ENCODE measurements at regions not wholly inside any gene's neighbourhood (a gene's known extent, or its start where the extent isn't known, plus 50 kb on each side); places are given as distances from the start of the nearest gene placed in this dataset.

- Histone ChIP-seq H3K79me2 (ENCODE audit: insufficient read depth, low read length) (no peaks in the 10 kb centered on the region), H2AFZ (ENCODE audit: low read depth, low read length, severe bottlenecking) (no peak overlapping the region), H3K9me3 (ENCODE audit: insufficient read depth, low read length) (peaks cover 8% of the 10 kb centered on the region; the same call in 1 of the 2 replicates), H3K9ac (ENCODE audit: low read length) (no peak overlapping the region), H3K27ac (ENCODE audit: low read depth, low read length) (no peak overlapping the region), H4K20me1 (ENCODE audit: low read depth, low read length) (no peaks in the 10 kb centered on the region), H3K4me3 (ENCODE audit: insufficient read depth, low read length, poor library complexity, severe bottlenecking) (no peak overlapping the region), H3F3A (ENCODE audit: insufficient read depth) (no peaks in the 10 kb centered on the region), H3K36me3 (ENCODE audit: low read length) (no peaks in the 10 kb centered on the region), H3K9me2 (replicated peaks; ENCODE audit: insufficient read depth, low read length) (0 out of 2 replicates have a peak, but pooled peaks cover 4% of the 10 kb centered on the region), H3K4me2 (ENCODE audit: low read depth, low read length, poor library complexity, severe bottlenecking) (no peak overlapping the region), H3K27me3 (ENCODE audit: low read length) (no peaks in the 10 kb centered on the region)
- TF ChIP-seq CTCF (IDR thresholded peaks at IDR 0.05; ENCODE audit: insufficient read depth, low read length, poor library complexity, severe bottlenecking) = no peak
- TF ChIP-seq EZH2phosphoT487 (conservative IDR thresholded peaks at IDR 0.05; ENCODE audit: low read length) = no peak
Observed at GRCh38 chr3:70712449-70713082, 400.1 kb upstream of the MDFIC2 start.

GRCh38 chr3:70703305-70704102 lies 391.1 kb upstream of the MDFIC2 start:
- H3K27ac ChIP-seq (ENCODE audit: low read depth, low read length) = no peak overlapping the region
- no peaks in the 10 kb centered on the region for H3K79me2 ChIP-seq (ENCODE audit: insufficient read depth, low read length)
- H3K4me2 ChIP-seq (ENCODE audit: low read depth, low read length, poor library complexity, severe bottlenecking) = no peak overlapping the region
- no peak overlapping the region for H3K9ac ChIP-seq (ENCODE audit: low read length)
- no peaks in the 10 kb centered on the region for H3K9me3 ChIP-seq (ENCODE audit: insufficient read depth, low read length)
- TF ChIP-seq EZH2phosphoT487 (conservative IDR thresholded peaks at IDR 0.05; ENCODE audit: low read length) = no peak
- no peak for TF ChIP-seq CTCF (IDR thresholded peaks at IDR 0.05; ENCODE audit: insufficient read depth, low read length, poor library complexity, severe bottlenecking)
- H3K27me3 ChIP-seq (ENCODE audit: low read length) = no peaks in the 10 kb centered on the region
- H3K4me3 ChIP-seq (ENCODE audit: insufficient read depth, low read length, poor library complexity, severe bottlenecking) = no peak overlapping the region
- H2AFZ ChIP-seq (ENCODE audit: low read depth, low read length, severe bottlenecking) = no peak overlapping the region
- no peaks in the 10 kb centered on the region for H3F3A ChIP-seq (ENCODE audit: insufficient read depth)
- no peaks in the 10 kb centered on the region for H4K20me1 ChIP-seq (ENCODE audit: low read depth, low read length)
- H3K36me3 ChIP-seq (ENCODE audit: low read length) = no peaks in the 10 kb centered on the region
- H3K9me2 ChIP-seq (replicated peaks; ENCODE audit: insufficient read depth, low read length) = 0 out of 2 replicates have a peak, but pooled peaks cover 4% of the 10 kb centered on the region

GRCh38 chr3:70702132-70702531 lies 389.7 kb upstream of the MDFIC2 start:
- H3K4me2 ChIP-seq (ENCODE audit: low read depth, low read length, poor library complexity, severe bottlenecking) = no peak overlapping the region
- H4K20me1 ChIP-seq (ENCODE audit: low read depth, low read length) = no peaks in the 10 kb centered on the region

More at GRCh38 chr3:70702132-70702531, 389.7 kb upstream of the MDFIC2 start:
- H3K27me3 ChIP-seq (ENCODE audit: low read length) = no peaks in the 10 kb centered on the region
- no peaks in the 10 kb centered on the region for H3K9me3 ChIP-seq (ENCODE audit: insufficient read depth, low read length)
- H3K79me2 ChIP-seq (ENCODE audit: insufficient read depth, low read length) = no peaks in the 10 kb centered on the region
- H3K9me2 ChIP-seq (replicated peaks; ENCODE audit: insufficient read depth, low read length) = no peaks in the 10 kb centered on the region
- H3K9ac ChIP-seq (ENCODE audit: low read length) = no peak overlapping the region
- no peak overlapping the region for H3K27ac ChIP-seq (ENCODE audit: low read depth, low read length)
- H3K4me3 ChIP-seq (ENCODE audit: insufficient read depth, low read length, poor library complexity, severe bottlenecking) = no peak overlapping the region
- TF ChIP-seq EZH2phosphoT487 (conservative IDR thresholded peaks at IDR 0.05; ENCODE audit: low read length) = no peak
- no peak for TF ChIP-seq CTCF (IDR thresholded peaks at IDR 0.05; ENCODE audit: insufficient read depth, low read length, poor library complexity, severe bottlenecking)
- H3F3A ChIP-seq (ENCODE audit: insufficient read depth) = no peaks in the 10 kb centered on the region
- H2AFZ ChIP-seq (ENCODE audit: low read depth, low read length, severe bottlenecking) = no peak overlapping the region
- H3K36me3 ChIP-seq (ENCODE audit: low read length) = no peaks in the 10 kb centered on the region

Measured in SU-DHL-6 (cell line).